Mesendoderm (in vitro differentiated cells): ENCODE measurements at regions not wholly inside any gene's neighbourhood (a gene's known extent, or its start where the extent isn't known, plus 50 kb on each side); places are given as distances from the start of the nearest gene placed in this dataset.
A peak's percentile ranks its signal among the peaks of the same experiment; 100 is the strongest.

Source experiments
- DNase-seq: peaks from one replicate; pipeline ENCODE4 v3.0.0; 2013
- H2AK5ac ChIP-seq: 2 replicates; pipeline ENCODE4 v1.6.1; 2013; ENCODE audit warnings: low read length, inconsistent platforms
- H2BK120ac ChIP-seq: 2 replicates; pipeline ENCODE4 v1.6.1; 2013; ENCODE audit warnings: low read depth, mild to moderate bottlenecking, low read length, moderate library complexity, mixed read lengths
- H2BK15ac ChIP-seq: replicated peaks from 2 replicates; pipeline ENCODE4 v1.6.1; 2013; ENCODE audit warnings: low read depth, mild to moderate bottlenecking, moderate library complexity
- H2BK5ac ChIP-seq: 2 replicates; pipeline ENCODE4 v1.6.1; 2013; ENCODE audit warnings: low read length, inconsistent platforms
- H3K18ac ChIP-seq: 2 replicates; pipeline ENCODE4 v1.6.1; 2013; ENCODE audit warnings: mild to moderate bottlenecking, low read length, mixed read lengths
- H3K23ac ChIP-seq: one replicate; pipeline ENCODE4 v1.6.1; 2013; ENCODE audit warnings: low read length
- H3K27ac ChIP-seq: 2 replicates; pipeline ENCODE4 v1.5.1; 2013; ENCODE audit warnings: low read depth, mild to moderate bottlenecking, inconsistent platforms, low read length, moderate library complexity
- H3K27me3 ChIP-seq: 2 replicates; pipeline ENCODE4 v1.6.1; 2013; ENCODE audit warnings: low read length, control low read depth, mild to moderate bottlenecking, inconsistent platforms; ENCODE audit not compliant: insufficient read depth, poor library complexity
- H3K36me3 ChIP-seq: 2 replicates; pipeline ENCODE4 v1.6.1; 2013; ENCODE audit warnings: low read length, inconsistent platforms; ENCODE audit not compliant: control insufficient read depth, insufficient read depth
- H3K4ac ChIP-seq: one replicate; pipeline ENCODE4 v1.6.1; 2013; ENCODE audit warnings: low read depth, mild to moderate bottlenecking, low read length, moderate library complexity
- H3K4me1 ChIP-seq: 2 replicates; pipeline ENCODE4 v1.6.1; 2013; ENCODE audit warnings: low read depth, low read length, inconsistent platforms; ENCODE audit not compliant: control insufficient read depth
- H3K4me2 ChIP-seq: 2 replicates; pipeline ENCODE4 v1.6.1; 2013; ENCODE audit warnings: low read length
- H3K4me3 ChIP-seq: 2 replicates; pipeline ENCODE4 v1.5.1; 2013; ENCODE audit warnings: mild to moderate bottlenecking, low read length
- H3K56ac ChIP-seq: one replicate; pipeline ENCODE4 v1.6.1; 2013; ENCODE audit warnings: low read length
- H3K79me1 ChIP-seq: 2 replicates; pipeline ENCODE4 v1.6.1; 2013; ENCODE audit warnings: low read length, inconsistent platforms
- H3K79me2 ChIP-seq: 2 replicates; pipeline ENCODE4 v1.6.1; 2013; ENCODE audit warnings: mild to moderate bottlenecking, low read length; ENCODE audit not compliant: control insufficient read depth, insufficient read depth
- H3K9ac ChIP-seq: 2 replicates; pipeline ENCODE4 v1.6.1; 2013; ENCODE audit warnings: low read length, inconsistent platforms
- H4K5ac ChIP-seq: one replicate; pipeline ENCODE4 v1.6.1; 2013; ENCODE audit warnings: low read length
- H4K8ac ChIP-seq: one replicate; pipeline ENCODE4 v1.6.1; 2013; ENCODE audit warnings: low read depth, mild to moderate bottlenecking, control low read depth, low read length, moderate library complexity
- WGBS: extraction: QIAGEN DNeasy Blood & Tissue Kit; methylation state at CpG from one replicate; pipeline ENCODE4 v1.1.7; 2013; ENCODE audit warnings: low lambda C conversion rate, missing lambda C conversion rate; ENCODE audit not compliant: insufficient coverage; ENCODE audit errors: extremely low coverage; 5-methylcytosine and 5-hydroxymethylcytosine counted together

DNA sequence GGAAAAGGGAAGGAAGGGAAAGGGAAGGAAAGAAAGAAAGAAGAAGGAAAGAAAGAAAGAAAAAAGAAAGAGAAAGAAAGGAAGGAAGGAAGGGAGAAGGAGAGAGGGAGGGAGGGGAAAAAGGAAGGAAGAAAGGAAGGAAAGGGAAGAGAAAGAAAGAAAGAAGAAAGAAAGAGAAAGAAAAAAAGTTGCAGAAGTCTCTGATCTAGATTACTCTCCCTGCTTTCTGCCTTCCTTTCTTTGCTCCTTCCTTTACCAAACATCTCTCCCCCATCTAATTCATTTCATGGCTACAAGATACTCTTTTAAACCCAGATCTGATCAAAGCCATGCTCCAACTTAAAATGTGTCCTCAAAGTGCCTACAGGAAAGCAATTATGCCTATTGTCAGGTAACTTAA is 148.6 kb downstream of the KIT start:
- Histone ChIP-seq H3K79me1 (no peaks in the 10 kb centered on the region), H2AK5ac (no peak overlapping the region), H4K8ac (no peak overlapping the region), H3K23ac (no peak overlapping the region), H2BK120ac (no peak overlapping the region), H3K4me2 (no peak overlapping the region), H3K36me3 (no peaks in the 10 kb centered on the region), H3K27ac (no peak overlapping the region), H3K27me3 (no peaks in the 10 kb centered on the region), H2BK15ac (no peak overlapping the region), H3K56ac (no peak overlapping the region), H2BK5ac (no peak overlapping the region), H3K18ac (no peak overlapping the region), H3K4me1 (no peaks in the 10 kb centered on the region), H3K9ac (no peak overlapping the region), H4K5ac (no peak overlapping the region), H3K4ac (no peak overlapping the region), H3K4me3 (no peak overlapping the region), H3K79me2 (no peaks in the 10 kb centered on the region)
- no peak for DNase-seq

DNA sequence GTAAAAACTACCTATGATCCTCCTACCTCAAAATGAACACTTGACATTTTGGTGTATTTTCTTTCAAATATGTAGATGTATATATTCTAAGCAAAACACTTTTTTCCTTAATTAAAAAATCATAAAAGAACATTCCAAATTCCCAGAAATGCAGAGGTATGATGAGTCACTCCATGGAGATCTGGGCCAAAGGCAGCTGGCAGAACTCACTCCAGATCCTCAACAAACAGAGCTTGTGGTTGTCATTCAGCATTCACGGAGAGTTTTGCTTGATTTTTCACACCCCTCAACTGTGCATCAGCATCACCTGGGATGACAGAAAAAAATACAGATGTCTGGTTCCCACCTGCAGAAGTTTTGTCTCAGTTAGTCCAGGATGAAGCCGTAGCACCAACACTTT is 144.6 kb downstream of the KIT start:
- no CpG with 5 or more reads among the region's 2 CpGs for WGBS
- no peaks in the 10 kb centered on the region for H3K79me1 ChIP-seq
- H3K79me2 ChIP-seq, result no peaks in the 10 kb centered on the region
- H4K8ac ChIP-seq, result no peak overlapping the region
- no peak overlapping the region for H3K4me3 ChIP-seq
- no peak overlapping the region for H3K18ac ChIP-seq
- H3K56ac ChIP-seq, result no peak overlapping the region
- no peak overlapping the region for H4K5ac ChIP-seq
- H3K4ac ChIP-seq, result no peak overlapping the region
- DNase-seq, result no peak
- no peak overlapping the region for H2BK120ac ChIP-seq
- no peak overlapping the region for H3K27ac ChIP-seq
- no peak overlapping the region for H3K23ac ChIP-seq
- no peak overlapping the region for H3K9ac ChIP-seq
- no peaks in the 10 kb centered on the region for H3K4me1 ChIP-seq
- no peaks in the 10 kb centered on the region for H3K27me3 ChIP-seq
- no peak overlapping the region for H2BK15ac ChIP-seq
- no peak overlapping the region for H2BK5ac ChIP-seq
- H3K36me3 ChIP-seq, result no peaks in the 10 kb centered on the region
- H2AK5ac ChIP-seq, result no peak overlapping the region
- no peak overlapping the region for H3K4me2 ChIP-seq

DNA sequence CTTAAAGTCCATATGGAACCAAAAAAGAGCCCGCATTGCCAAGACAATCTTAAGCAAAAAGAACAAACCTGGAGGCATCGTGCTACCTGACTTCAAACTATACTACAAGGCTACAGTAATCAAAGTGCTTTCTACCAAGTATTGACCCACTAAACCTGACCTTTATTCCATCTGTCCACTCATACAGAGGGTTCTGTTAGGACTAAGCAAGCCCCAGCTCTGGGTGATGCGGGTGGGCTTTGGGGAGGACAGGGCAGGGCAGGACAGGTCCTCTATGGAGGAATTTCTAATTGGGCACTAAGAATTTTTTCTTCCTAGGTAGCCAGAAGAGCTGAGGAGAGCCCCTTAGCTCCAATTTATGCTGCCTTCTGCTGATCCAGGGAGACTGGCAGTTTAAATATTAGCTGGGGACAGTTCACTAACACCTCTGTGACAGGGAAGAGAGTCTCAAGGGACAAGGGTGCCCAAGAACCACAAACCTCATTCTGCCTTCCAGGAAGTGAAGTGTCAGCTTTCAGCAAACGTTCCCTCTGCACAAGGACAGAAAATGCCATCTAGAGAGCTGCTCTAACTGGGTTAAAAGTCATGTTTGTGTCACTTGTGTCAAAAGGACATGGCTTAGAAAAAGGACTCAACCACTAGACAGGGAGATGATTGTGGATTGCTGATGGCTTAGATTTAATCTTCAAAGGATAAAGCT is 143.2 kb downstream of the KIT start:
- Histone ChIP-seq H3K4me2 (no peak overlapping the region), H4K5ac (no peak overlapping the region), H3K9ac (no peak overlapping the region), H3K23ac (no peak overlapping the region), H3K4me3 (no peak overlapping the region), H3K56ac (no peak overlapping the region), H2BK120ac (no peak overlapping the region), H2AK5ac (no peak overlapping the region), H3K36me3 (no peaks in the 10 kb centered on the region), H3K4ac (no peak overlapping the region), H4K8ac (no peak overlapping the region), H2BK15ac (no peak overlapping the region), H3K79me2 (no peaks in the 10 kb centered on the region), H3K18ac (no peak overlapping the region), H3K27ac (no peak overlapping the region), H3K27me3 (no peaks in the 10 kb centered on the region), H3K79me1 (no peaks in the 10 kb centered on the region), H3K4me1 (no peaks in the 10 kb centered on the region), H2BK5ac (no peak overlapping the region)
- WGBS, result no CpG with 5 or more reads among the region's 4 CpGs
- DNase-seq, result peak; percentile 27

DNA sequence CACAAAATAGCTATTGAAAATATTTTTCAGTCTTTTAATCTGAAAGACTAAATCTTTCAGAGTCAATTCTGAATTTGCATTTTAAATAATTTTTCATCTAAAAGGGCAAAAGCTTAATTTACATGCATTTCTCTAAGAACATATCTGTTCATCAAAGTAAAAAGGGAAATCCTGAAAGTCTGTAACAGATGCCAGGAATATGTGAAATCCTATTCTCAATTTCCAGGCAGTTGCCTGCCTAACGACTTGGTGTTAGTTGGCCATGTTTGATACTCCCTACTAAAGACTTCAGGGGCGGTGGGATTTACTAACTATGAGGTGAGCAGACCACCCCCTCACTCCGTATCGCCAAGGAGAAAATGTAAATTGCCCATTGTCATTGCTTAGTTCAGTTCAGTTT is 136.8 kb downstream of the KIT start:
- no peaks in the 10 kb centered on the region for H3K36me3 ChIP-seq
- no peak overlapping the region for H2BK120ac ChIP-seq
- no peak overlapping the region for H4K8ac ChIP-seq
- DNase-seq, result no peak
- H3K4ac ChIP-seq, result no peak overlapping the region
- no peaks in the 10 kb centered on the region for H3K79me1 ChIP-seq
- H3K79me2 ChIP-seq, result no peaks in the 10 kb centered on the region
- no peaks in the 10 kb centered on the region for H3K27me3 ChIP-seq
- no peak overlapping the region for H2BK15ac ChIP-seq
- H2AK5ac ChIP-seq, result no peak overlapping the region
- H3K23ac ChIP-seq, result no peak overlapping the region
- WGBS, result no CpG with 5 or more reads among the region's 4 CpGs
- H3K18ac ChIP-seq, result no peak overlapping the region
- no peak overlapping the region for H3K4me2 ChIP-seq
- H2BK5ac ChIP-seq, result no peak overlapping the region
- no peaks in the 10 kb centered on the region for H3K4me1 ChIP-seq
- H3K9ac ChIP-seq, result no peak overlapping the region
- H3K56ac ChIP-seq, result no peak overlapping the region
- H3K4me3 ChIP-seq, result no peak overlapping the region
- no peak overlapping the region for H4K5ac ChIP-seq
- no peak overlapping the region for H3K27ac ChIP-seq

DNA sequence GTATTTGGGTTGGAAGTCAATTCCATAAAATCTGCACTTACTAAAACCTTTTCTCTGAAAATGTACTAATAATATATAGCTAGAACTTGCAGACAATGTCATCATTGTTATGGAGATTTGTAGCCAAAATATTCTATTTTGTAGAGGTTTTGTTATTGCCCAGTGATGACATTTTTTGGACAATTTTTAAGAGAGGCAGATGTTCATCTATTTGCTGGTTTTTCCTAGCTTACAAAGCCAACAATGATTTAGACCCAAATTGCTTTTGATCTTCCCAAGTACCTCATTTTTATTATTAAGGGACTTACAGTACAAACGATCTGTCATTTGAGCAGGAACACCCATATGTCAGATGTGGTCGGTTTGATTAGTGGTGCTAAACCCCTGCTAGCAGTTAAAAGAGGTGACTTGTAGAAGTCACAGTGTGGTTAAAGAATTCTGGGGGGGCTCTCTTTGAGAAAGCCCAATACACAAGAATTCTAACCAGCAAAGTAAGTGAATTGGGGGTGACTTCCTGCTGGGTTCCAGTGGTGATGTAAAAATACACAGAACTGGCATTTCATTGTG is 136.2 kb downstream of the KIT start:
- no peak overlapping the region for H2AK5ac ChIP-seq
- H3K4ac ChIP-seq, result no peak overlapping the region
- no peak overlapping the region for H3K4me2 ChIP-seq
- no peak overlapping the region for H3K9ac ChIP-seq
- no peak overlapping the region for H2BK120ac ChIP-seq
- no peak for DNase-seq
- H3K4me3 ChIP-seq, result no peak overlapping the region
- no peaks in the 10 kb centered on the region for H3K36me3 ChIP-seq
- H3K18ac ChIP-seq, result no peak overlapping the region
- no peak overlapping the region for H4K8ac ChIP-seq
- no peaks in the 10 kb centered on the region for H3K27me3 ChIP-seq
- no peak overlapping the region for H3K27ac ChIP-seq
- no peaks in the 10 kb centered on the region for H3K79me1 ChIP-seq
- H2BK5ac ChIP-seq, result no peak overlapping the region
- H4K5ac ChIP-seq, result no peak overlapping the region
- no peak overlapping the region for H2BK15ac ChIP-seq
- H3K23ac ChIP-seq, result no peak overlapping the region
- no CpG with 5 or more reads among the region's 2 CpGs for WGBS
- no peaks in the 10 kb centered on the region for H3K4me1 ChIP-seq
- H3K79me2 ChIP-seq, result no peaks in the 10 kb centered on the region
- H3K56ac ChIP-seq, result no peak overlapping the region
